Neural progenitor cell (in vitro differentiated cells): ENCODE measurements at regions not wholly inside any gene's neighbourhood (a gene's known extent, or its start where the extent isn't known, plus 50 kb on each side); places are given as distances from the start of the nearest gene placed in this dataset.

Source experiments
- DNase-seq: peaks from one replicate; pipeline ENCODE4 v3.0.0-alpha.2; 2016; ENCODE audit warnings: low spot score
- H2AFZ ChIP-seq: fragments of 200-600 bp; sonication (generic); replicated peaks from 2 replicates; pipeline ENCODE4 v1.6.1; 2016; ENCODE audit warnings: antibody characterized with exemption
- H3F3A ChIP-seq: fragments of 200-600 bp; sonication (generic); 2 replicates; pipeline ENCODE4 v1.6.1; 2016; ENCODE audit warnings: antibody characterized with exemption, low read depth
- H3K27ac ChIP-seq: fragments of 200-600 bp; sonication (generic); 2 replicates; pipeline ENCODE4 v1.5.1; 2016; ENCODE audit warnings: mild to moderate bottlenecking
- H3K27me3 ChIP-seq: fragments of 200-600 bp; sonication (generic); 2 replicates; pipeline ENCODE4 v1.6.1; 2016; ENCODE audit warnings: mild to moderate bottlenecking, moderate library complexity
- H3K36me3 ChIP-seq: fragments of 200-600 bp; sonication (generic); 2 replicates; pipeline ENCODE4 v1.5.1; 2016
- H3K4me1 ChIP-seq: fragments of 200-600 bp; sonication (generic); 2 replicates; pipeline ENCODE4 v1.6.1; 2016; ENCODE audit warnings: mixed run types
- H3K4me2 ChIP-seq: fragments of 200-600 bp; sonication (generic); 2 replicates; pipeline ENCODE4 v1.6.1; 2016
- H3K4me3 ChIP-seq: fragments of 200-600 bp; sonication (generic); 2 replicates; pipeline ENCODE4 v1.5.1; 2016
- H3K79me2 ChIP-seq: fragments of 200-600 bp; sonication (generic); 2 replicates; pipeline ENCODE4 v1.6.1; 2016; ENCODE audit warnings: low read depth
- H3K9ac ChIP-seq: fragments of 200-600 bp; sonication (generic); 2 replicates; pipeline ENCODE4 v1.6.1; 2016
- H3K9me3 ChIP-seq: fragments of 200-600 bp; sonication (generic); 2 replicates; pipeline ENCODE4 v1.5.1; 2016; ENCODE audit warnings: low read depth
- H4K20me1 ChIP-seq: fragments of 200-600 bp; sonication (generic); 2 replicates; pipeline ENCODE4 v1.6.1; 2016; ENCODE audit warnings: low read depth
- H3K27ac Mint-ChIP-seq: 3 replicates; pipeline ENCODE4 v1.8.0; 2021; ENCODE audit warnings: mixed read lengths
- H3K27me3 Mint-ChIP-seq: 2 replicates; pipeline ENCODE4 v1.8.0; 2022; ENCODE audit warnings: low read depth, mild to moderate bottlenecking, inconsistent platforms, moderate library complexity, mixed read lengths; ENCODE audit not compliant: insufficient read depth
- H3K36me3 Mint-ChIP-seq: 3 replicates; pipeline ENCODE4 v1.8.0; 2021; ENCODE audit warnings: mixed read lengths
- H3K4me1 Mint-ChIP-seq: 3 replicates; pipeline ENCODE4 v1.8.0; 2021; ENCODE audit warnings: mixed read lengths
- H3K4me3 Mint-ChIP-seq: 3 replicates; pipeline ENCODE4 v1.8.0; 2021; ENCODE audit warnings: mild to moderate bottlenecking, moderate library complexity, mixed read lengths
- H3K9me3 Mint-ChIP-seq: 3 replicates; pipeline ENCODE4 v1.8.0; 2020; ENCODE audit warnings: mixed read lengths
- EZH2 ChIP-seq: fragments of 200-600 bp; sonication (generic); IDR thresholded peaks from 2 replicates; pipeline ENCODE4 v1.6.1; 2017; ENCODE audit warnings: antibody characterized with exemption, mild to moderate bottlenecking, moderate library complexity
- EZH2phosphoT487 ChIP-seq: fragments of 200-600 bp; sonication (generic); IDR thresholded peaks from 2 replicates; pipeline ENCODE4 v1.6.1; 2017; ENCODE audit warnings: antibody characterized with exemption
- TF ChIP-seq, protein P1 (sequence below): fragments of 200-600 bp; sonication (generic); IDR thresholded peaks from 2 replicates; pipeline ENCODE4 v1.5.1; 2017; ENCODE audit warnings: antibody characterized with exemption, mild to moderate bottlenecking

DNA sequence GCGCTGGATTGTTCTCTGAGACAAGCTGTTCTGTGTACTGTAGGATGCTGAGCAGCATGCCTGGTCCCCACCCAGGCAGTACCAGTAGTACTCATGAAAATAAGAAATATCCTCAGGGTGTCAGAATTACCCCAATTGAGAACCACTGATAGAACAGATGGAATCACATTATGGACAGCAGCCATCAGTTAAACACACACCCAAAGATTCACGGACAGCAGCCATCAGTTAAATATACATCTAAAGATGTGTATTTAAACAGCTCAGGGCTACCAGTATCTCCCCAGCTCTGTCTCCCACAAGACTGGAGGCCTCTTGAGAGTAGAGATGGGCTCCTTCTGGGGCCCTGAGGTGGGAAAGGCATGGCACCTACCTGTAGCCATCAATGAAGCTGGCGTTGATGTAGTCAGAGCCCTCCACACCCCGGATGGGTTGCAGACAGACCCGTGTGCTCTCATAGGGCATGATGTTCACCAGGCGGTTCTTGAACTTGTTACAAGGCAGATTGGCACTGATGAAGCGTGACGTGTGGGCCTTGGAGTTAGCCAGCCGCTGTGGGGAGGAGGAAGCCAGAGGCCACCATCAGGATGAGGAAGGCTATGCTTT lies 129.3 kb downstream of the PTPRS start:
- Histone ChIP-seq H4K20me1 (no peaks in the 10 kb centered on the region), H2AFZ (no peak overlapping the region), H3K27me3 (no peaks in the 10 kb centered on the region), H3K27ac (no peak overlapping the region), H3K79me2 (no peaks in the 10 kb centered on the region), H3K4me1 (no peaks in the 10 kb centered on the region), H3K4me3 (no peak overlapping the region), H3K4me2 (no peak overlapping the region), H3K9me3 (no peaks in the 10 kb centered on the region), H3F3A (no peaks in the 10 kb centered on the region), H3K36me3 (peaks cover 12% of the 10 kb centered on the region), H3K9ac (no peak overlapping the region)
- TF ChIP-seq EZH2phosphoT487 (no peak), EZH2 (no peak)
- TF ChIP-seq, protein P1, sequence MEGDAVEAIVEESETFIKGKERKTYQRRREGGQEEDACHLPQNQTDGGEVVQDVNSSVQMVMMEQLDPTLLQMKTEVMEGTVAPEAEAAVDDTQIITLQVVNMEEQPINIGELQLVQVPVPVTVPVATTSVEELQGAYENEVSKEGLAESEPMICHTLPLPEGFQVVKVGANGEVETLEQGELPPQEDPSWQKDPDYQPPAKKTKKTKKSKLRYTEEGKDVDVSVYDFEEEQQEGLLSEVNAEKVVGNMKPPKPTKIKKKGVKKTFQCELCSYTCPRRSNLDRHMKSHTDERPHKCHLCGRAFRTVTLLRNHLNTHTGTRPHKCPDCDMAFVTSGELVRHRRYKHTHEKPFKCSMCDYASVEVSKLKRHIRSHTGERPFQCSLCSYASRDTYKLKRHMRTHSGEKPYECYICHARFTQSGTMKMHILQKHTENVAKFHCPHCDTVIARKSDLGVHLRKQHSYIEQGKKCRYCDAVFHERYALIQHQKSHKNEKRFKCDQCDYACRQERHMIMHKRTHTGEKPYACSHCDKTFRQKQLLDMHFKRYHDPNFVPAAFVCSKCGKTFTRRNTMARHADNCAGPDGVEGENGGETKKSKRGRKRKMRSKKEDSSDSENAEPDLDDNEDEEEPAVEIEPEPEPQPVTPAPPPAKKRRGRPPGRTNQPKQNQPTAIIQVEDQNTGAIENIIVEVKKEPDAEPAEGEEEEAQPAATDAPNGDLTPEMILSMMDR = no peak
- no peak for DNase-seq
- Mint-ChIP-seq H3K27me3 (peaks cover 6% of the 10 kb centered on the region), H3K4me1 (no peaks in the 10 kb centered on the region), H3K36me3 (peaks cover 39% of the 10 kb centered on the region), H3K9me3 (peaks cover 25% of the 10 kb centered on the region), H3K27ac (no peak overlapping the region), H3K4me3 (no peak overlapping the region)

DNA sequence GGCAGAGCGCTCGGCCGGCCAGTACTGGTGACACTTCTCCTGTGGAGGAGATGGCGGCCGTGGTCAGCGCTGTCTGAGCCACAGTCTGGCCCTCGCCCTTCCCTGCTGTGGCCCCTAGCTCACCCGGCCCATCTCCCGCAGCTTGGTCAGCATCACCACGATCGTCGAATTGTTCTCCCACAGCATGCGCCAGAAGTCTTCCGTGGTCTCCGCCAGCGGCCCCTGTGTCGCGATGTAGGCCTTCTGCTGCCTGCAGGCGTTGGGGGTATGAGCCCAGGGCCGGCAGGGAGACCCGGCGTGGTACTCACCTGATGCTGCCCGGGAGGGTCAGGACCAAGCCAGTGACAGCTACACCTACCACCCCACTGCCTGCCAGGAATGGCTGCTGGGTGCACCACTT lies 130.1 kb downstream of the PTPRS start:
- Mint-ChIP-seq H3K9me3 (peaks cover 25% of the 10 kb centered on the region), H3K4me1 (no peaks in the 10 kb centered on the region), H3K27ac (no peak overlapping the region), H3K36me3 (peaks cover 39% of the 10 kb centered on the region), H3K27me3 (peaks cover 6% of the 10 kb centered on the region), H3K4me3 (no peak overlapping the region)
- Histone ChIP-seq H3K36me3 (peaks cover 12% of the 10 kb centered on the region), H2AFZ (no peak overlapping the region), H4K20me1 (no peaks in the 10 kb centered on the region), H3K9me3 (no peaks in the 10 kb centered on the region), H3K9ac (no peak overlapping the region), H3K79me2 (no peaks in the 10 kb centered on the region), H3K27me3 (no peaks in the 10 kb centered on the region), H3F3A (no peaks in the 10 kb centered on the region), H3K4me1 (no peaks in the 10 kb centered on the region), H3K4me2 (no peak overlapping the region), H3K4me3 (no peak overlapping the region), H3K27ac (no peak overlapping the region)
- DNase-seq = no peak
- TF ChIP-seq EZH2 (no peak), EZH2phosphoT487 (no peak)
- TF ChIP-seq, protein P1 = no peak

DNA sequence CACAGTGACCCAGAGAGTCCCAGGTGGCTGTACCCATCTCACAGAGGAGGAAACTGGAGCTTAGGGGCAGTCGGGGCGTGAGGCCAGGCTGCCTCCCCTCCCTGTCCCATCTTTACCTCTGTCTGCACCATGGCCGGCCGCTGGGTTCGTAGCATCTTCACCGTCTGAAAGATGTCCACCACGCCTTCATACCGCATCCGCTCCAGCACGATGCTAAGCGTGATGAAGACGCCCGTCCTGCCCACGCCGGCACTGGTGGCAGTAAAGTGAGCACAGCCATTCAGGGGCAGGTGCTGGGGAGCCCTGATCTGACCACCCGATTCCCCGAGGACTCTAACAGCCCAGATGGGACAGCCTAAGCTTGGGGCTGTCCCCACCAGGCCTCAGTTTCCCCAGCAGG lies 132.8 kb downstream of the PTPRS start:
- H3K4me1 ChIP-seq = no peaks in the 10 kb centered on the region
- H3K27me3 Mint-ChIP-seq = peaks cover 2% of the 10 kb centered on the region
- no peaks in the 10 kb centered on the region for H3K27me3 ChIP-seq
- H3K9ac ChIP-seq = no peak overlapping the region
- H3K4me2 ChIP-seq = no peak overlapping the region
- no peaks in the 10 kb centered on the region for H3K9me3 ChIP-seq
- DNase-seq = no peak
- no peak overlapping the region for H3K4me3 ChIP-seq
- H3K79me2 ChIP-seq = no peaks in the 10 kb centered on the region
- H3K4me3 Mint-ChIP-seq = no peak overlapping the region
- peaks cover 31% of the 10 kb centered on the region for H3K36me3 Mint-ChIP-seq
- no peak overlapping the region for H2AFZ ChIP-seq
- no peaks in the 10 kb centered on the region for H4K20me1 ChIP-seq
- peaks cover 3% of the 10 kb centered on the region for H3F3A ChIP-seq
- H3K36me3 ChIP-seq = peaks cover 12% of the 10 kb centered on the region
- TF ChIP-seq EZH2 (no peak), EZH2phosphoT487 (no peak)
- TF ChIP-seq, protein P1 = no peak
- no peak overlapping the region for H3K27ac ChIP-seq
- no peak overlapping the region for H3K27ac Mint-ChIP-seq
- no peaks in the 10 kb centered on the region for H3K4me1 Mint-ChIP-seq
- H3K9me3 Mint-ChIP-seq = peaks cover 23% of the 10 kb centered on the region
